WTC11 (cell line): ENCODE measurements at regions not wholly inside any gene's neighbourhood (a gene's known extent, or its start where the extent isn't known, plus 50 kb on each side); places are given as distances from the start of the nearest gene placed in this dataset.

ENCODE experiments used
- ATAC-seq: fragments of 200-7000 bp; cut with Tn5 transposase; 2 replicates; pipeline ENCODE4 v1.10.0; 2021; ENCODE audit warnings: mild to moderate bottlenecking, moderate library complexity
- CTCF ChIA-PET: fragments of 300-600 bp; sonication (Branson Sonifier 250); formaldehyde crosslinking; loops from one replicate; lab custom pipeline; 2021; ENCODE audit warnings: antibody characterized with exemption; lab: Charles Lee
- POLR2A ChIA-PET: fragments of 350-600 bp; sonication (Branson Sonifier 250); formaldehyde crosslinking; loops from one replicate; lab custom pipeline; 2021; ENCODE audit warnings: antibody characterized with exemption; lab: Charles Lee
- DNase-seq: peaks from one replicate; pipeline ENCODE4 v3.0.0; 2021; ENCODE audit warnings: low spot score
- H3K27ac Mint-ChIP-seq: 2 replicates; pipeline ENCODE4 v1.8.0; 2021; ENCODE audit warnings: mixed read lengths
- H3K27me3 Mint-ChIP-seq: 2 replicates; pipeline ENCODE4 v1.8.0; 2021; ENCODE audit warnings: low read depth, mild to moderate bottlenecking, moderate library complexity, mixed read lengths
- H3K36me3 Mint-ChIP-seq: 2 replicates; pipeline ENCODE4 v1.8.0; 2021; ENCODE audit warnings: mixed read lengths
- H3K4me1 Mint-ChIP-seq: 2 replicates; pipeline ENCODE4 v1.8.0; 2022; ENCODE audit warnings: mixed read lengths
- H3K4me3 Mint-ChIP-seq: 2 replicates; pipeline ENCODE4 v1.8.0; 2021; ENCODE audit warnings: mild to moderate bottlenecking, moderate library complexity, mixed read lengths
- H3K9me3 Mint-ChIP-seq: 2 replicates; pipeline ENCODE4 v1.8.0; 2021; ENCODE audit warnings: mixed read lengths
- ARID4B ChIP-seq: sonication (generic); formaldehyde crosslinking; IDR thresholded peaks from 2 replicates; pipeline ENCODE4 v1.8.0; 2023; ENCODE audit warnings: missing genetic modification reagents, mild to moderate bottlenecking, borderline replicate concordance
- ATF1 ChIP-seq: sonication (generic); formaldehyde crosslinking; IDR thresholded peaks from 2 replicates; pipeline ENCODE4 v1.8.1; 2023; ENCODE audit warnings: mild to moderate bottlenecking, moderate library complexity, missing genetic modification reagents
- E2F1 ChIP-seq: sonication (generic); formaldehyde crosslinking; IDR thresholded peaks from 2 replicates; pipeline ENCODE4 v1.8.0; 2022; ENCODE audit warnings: mild to moderate bottlenecking, missing genetic modification reagents
- EMX1 ChIP-seq: fragments of 250-450 bp; sonication (Bioruptor Pico); IDR thresholded peaks from 2 replicates; pipeline ENCODE4 v1.8.0; 2021; ENCODE audit warnings: mild to moderate bottlenecking
- FOXP1 ChIP-seq: sonication (generic); formaldehyde crosslinking; IDR thresholded peaks from 2 replicates; pipeline ENCODE4 v1.8.0; 2022; ENCODE audit warnings: missing genetic modification reagents, mild to moderate bottlenecking, moderate library complexity, borderline replicate concordance
- HMGA2 ChIP-seq: fragments of 250-450 bp; sonication (Bioruptor Pico); IDR thresholded peaks from 2 replicates; pipeline ENCODE4 v1.4.0; 2021; ENCODE audit warnings: mild to moderate bottlenecking, moderate library complexity
- IRF1 ChIP-seq: sonication (generic); formaldehyde crosslinking; IDR thresholded peaks from 2 replicates; pipeline ENCODE4 v1.8.0; 2023; ENCODE audit warnings: missing genetic modification reagents
- MLX ChIP-seq: sonication (generic); formaldehyde crosslinking; IDR thresholded peaks from 2 replicates; pipeline ENCODE4 v1.8.1; 2023; ENCODE audit warnings: mild to moderate bottlenecking, missing genetic modification reagents, moderate library complexity
- MYBL2 ChIP-seq: sonication (generic); formaldehyde crosslinking; IDR thresholded peaks from 2 replicates; pipeline ENCODE4 v1.8.1; 2023; ENCODE audit warnings: mild to moderate bottlenecking, moderate library complexity, missing genetic modification reagents
- NFATC4 ChIP-seq: fragments of 250-450 bp; sonication (Bioruptor Pico); IDR thresholded peaks from 2 replicates; pipeline ENCODE4 v1.9.0; 2021; ENCODE audit warnings: mild to moderate bottlenecking
- PREB ChIP-seq: sonication (generic); formaldehyde crosslinking; IDR thresholded peaks from 2 replicates; pipeline ENCODE4 v1.8.1; 2022; ENCODE audit warnings: mild to moderate bottlenecking, missing genetic modification reagents, moderate library complexity, borderline replicate concordance
- PRRX2 ChIP-seq: fragments of 250-450 bp; sonication (Bioruptor Pico); IDR thresholded peaks from 2 replicates; pipeline ENCODE4 v1.8.0; 2021; ENCODE audit warnings: mild to moderate bottlenecking
- SMAD3 ChIP-seq: sonication (generic); formaldehyde crosslinking; IDR thresholded peaks from 2 replicates; pipeline ENCODE4 v1.8.0; 2022; ENCODE audit warnings: missing genetic modification reagents, mild to moderate bottlenecking, borderline replicate concordance
- TEAD4 ChIP-seq: sonication (generic); formaldehyde crosslinking; IDR thresholded peaks from 2 replicates; pipeline ENCODE4 v1.8.0; 2022; ENCODE audit warnings: mild to moderate bottlenecking, missing genetic modification reagents
- TP53 ChIP-seq: sonication (generic); formaldehyde crosslinking; IDR thresholded peaks from 2 replicates; pipeline ENCODE4 v1.8.1; 2023; ENCODE audit warnings: mild to moderate bottlenecking, missing genetic modification reagents
- ZNF121 ChIP-seq: sonication (generic); formaldehyde crosslinking; IDR thresholded peaks from 2 replicates; pipeline ENCODE4 v1.8.0; 2023; ENCODE audit warnings: missing genetic modification reagents
- ZNF219 ChIP-seq: sonication (generic); formaldehyde crosslinking; IDR thresholded peaks from 2 replicates; pipeline ENCODE4 v1.8.0; 2023; ENCODE audit warnings: missing genetic modification reagents, mild to moderate bottlenecking, borderline replicate concordance
- ZNF423 ChIP-seq: fragments of 250-450 bp; sonication (Bioruptor Pico); IDR thresholded peaks from 2 replicates; pipeline ENCODE4 v2.1.2; 2022; ENCODE audit warnings: mild to moderate bottlenecking, moderate library complexity
- ZNF425 ChIP-seq: fragments of 250-450 bp; sonication (Bioruptor Pico); conservative IDR thresholded peaks from 2 replicates; pipeline ENCODE4 v1.9.0; 2021; ENCODE audit warnings: mild to moderate bottlenecking
- ZNF532 ChIP-seq: fragments of 250-450 bp; sonication (Bioruptor Pico); IDR thresholded peaks from 2 replicates; pipeline ENCODE4 v1.9.0; 2021; ENCODE audit warnings: mild to moderate bottlenecking, borderline replicate concordance

GRCh38 chr4:156537286-156537685 is 434.3 kb downstream of the PDGFC start:
- Mint-ChIP-seq H3K4me3 (no peak overlapping the region), H3K36me3 (no peaks in the 10 kb centered on the region), H3K4me1 (no peaks in the 10 kb centered on the region), H3K9me3 (0 out of 2 replicates have a peak, but pooled peaks cover 5% of the 10 kb centered on the region), H3K27me3 (no peaks in the 10 kb centered on the region), H3K27ac (no peak overlapping the region)
- POLR2A ChIA-PET = no interaction called here
- CTCF ChIA-PET = no interaction called here
- TF ChIP-seq E2F1 (CRISPR knock-in tag) = no peak
- TF ChIP-seq ZNF532 (CRISPR knock-in tag) = no peak
- no peak for TF ChIP-seq PRRX2 (CRISPR knock-in tag)
- no peak for TF ChIP-seq TP53
- no peak for TF ChIP-seq PREB
- no peak for TF ChIP-seq TEAD4 (CRISPR knock-in tag)
- TF ChIP-seq ZNF121 (CRISPR knock-in tag) = no peak
- TF ChIP-seq EMX1 = no peak
- no peak for TF ChIP-seq SMAD3 (CRISPR knock-in tag)
- ATAC-seq (no peak), DNase-seq (no peak)

- 0 out of 2 replicates have a peak, but pooled peaks cover 5% of the 10 kb centered on the region for H3K9me3 Mint-ChIP-seq
- ATAC-seq = peak; percentile 36; the same call in 1 of the 2 replicates
- H3K27me3 Mint-ChIP-seq = no peaks in the 10 kb centered on the region
- no peak overlapping the region for H3K27ac Mint-ChIP-seq
- ChIA-PET CTCF (no interaction called here), POLR2A (no interaction called here)
- H3K4me1 Mint-ChIP-seq = no peaks in the 10 kb centered on the region
- DNase-seq = no peak
- no peak overlapping the region for H3K4me3 Mint-ChIP-seq
- H3K36me3 Mint-ChIP-seq = no peaks in the 10 kb centered on the region
- TF ChIP-seq NFATC4 (CRISPR knock-in tag) = no peak
- no peak for TF ChIP-seq ZNF425 (CRISPR knock-in tag)
- TF ChIP-seq ZNF423 (CRISPR knock-in tag) = no peak
- no peak for TF ChIP-seq SMAD3 (CRISPR knock-in tag)
- no peak for TF ChIP-seq MLX (CRISPR knock-in tag)
- no peak for TF ChIP-seq ATF1 (CRISPR knock-in tag)
- TF ChIP-seq MYBL2 (CRISPR knock-in tag) = no peak
- TF ChIP-seq E2F1 (CRISPR knock-in tag) = no peak
- no peak for TF ChIP-seq ZNF219
- no peak for TF ChIP-seq HMGA2 (CRISPR knock-in tag)
- TF ChIP-seq PRRX2 (CRISPR knock-in tag) = no peak
- TF ChIP-seq ARID4B = no peak
- TF ChIP-seq FOXP1 (CRISPR knock-in tag) = no peak
- TF ChIP-seq IRF1 (CRISPR knock-in tag) = no peak
These were observed 434.9 kb downstream of the PDGFC start for GRCh38 chr4:156536661-156537060.
